ENCODE measurements at regions not wholly inside any gene's neighbourhood (a gene's known extent, or its start where the extent isn't known, plus 50 kb on each side); places are given as distances from the start of the nearest gene placed in this dataset.

- Histone ChIP-seq H3K36me3 (ENCODE audit: low read depth) (no peaks in the 10 kb centered on the region), H3K4me1 (ENCODE audit: insufficient read depth, poor library complexity, severe bottlenecking) (peaks cover 10% of the 10 kb centered on the region), H3K9me3 (ENCODE audit: severe bottlenecking) (no peaks in the 10 kb centered on the region), H3K27ac (ENCODE audit: poor library complexity, severe bottlenecking) (no peak overlapping the region), H3K4me3 (ENCODE audit: severe bottlenecking) (no peak overlapping the region), H3K27me3 (ENCODE audit: insufficient read depth, poor library complexity, severe bottlenecking) (no peaks in the 10 kb centered on the region)
- TF ChIP-seq CTCF (IDR thresholded peaks at IDR 0.05; ENCODE audit: poor library complexity, severe bottlenecking) = no peak
- ATAC-seq (ENCODE audit: low read depth) (no peak), DNase-seq (ENCODE audit: low spot score) (no peak)
Measured at GRCh38 chr3:193984876-193985275, 151.1 kb upstream of the HES1 start.

GRCh38 chr3:193987186-193987585, 148.8 kb upstream of the HES1 start:
- H3K27me3 ChIP-seq (ENCODE audit: insufficient read depth, poor library complexity, severe bottlenecking) = no peaks in the 10 kb centered on the region
- no peak for TF ChIP-seq CTCF (IDR thresholded peaks at IDR 0.05; ENCODE audit: poor library complexity, severe bottlenecking)
- no peak for DNase-seq (ENCODE audit: low spot score)

GRCh38 chr3:193989186-193989585, 146.8 kb upstream of the HES1 start:
- no peak for DNase-seq (ENCODE audit: low spot score)
- no peak overlapping the region for H3K27ac ChIP-seq (ENCODE audit: poor library complexity, severe bottlenecking)
- no peaks in the 10 kb centered on the region for H3K36me3 ChIP-seq (ENCODE audit: low read depth)
- H3K4me3 ChIP-seq (ENCODE audit: severe bottlenecking) = no peak overlapping the region
- H3K4me1 ChIP-seq (ENCODE audit: insufficient read depth, poor library complexity, severe bottlenecking) = no peaks in the 10 kb centered on the region
- no peaks in the 10 kb centered on the region for H3K27me3 ChIP-seq (ENCODE audit: insufficient read depth, poor library complexity, severe bottlenecking)
- no peaks in the 10 kb centered on the region for H3K9me3 ChIP-seq (ENCODE audit: severe bottlenecking)
- no peak for TF ChIP-seq CTCF (IDR thresholded peaks at IDR 0.05; ENCODE audit: poor library complexity, severe bottlenecking)
- ATAC-seq (ENCODE audit: low read depth) = no peak

More at GRCh38 chr3:193987186-193987585, 148.8 kb upstream of the HES1 start:
- Histone ChIP-seq H3K36me3 (ENCODE audit: low read depth) (no peaks in the 10 kb centered on the region), H3K27ac (ENCODE audit: poor library complexity, severe bottlenecking) (no peak overlapping the region), H3K9me3 (ENCODE audit: severe bottlenecking) (no peaks in the 10 kb centered on the region), H3K4me3 (ENCODE audit: severe bottlenecking) (no peak overlapping the region), H3K4me1 (ENCODE audit: insufficient read depth, poor library complexity, severe bottlenecking) (peaks cover 8% of the 10 kb centered on the region)
- no peak for ATAC-seq (ENCODE audit: low read depth)

- DNase-seq (ENCODE audit: low spot score) = no peak
- H3K27me3 ChIP-seq (ENCODE audit: insufficient read depth, poor library complexity, severe bottlenecking) = no peaks in the 10 kb centered on the region
Measured at GRCh38 chr3:193991666-193992424, 144.1 kb upstream of the HES1 start.

More at GRCh38 chr3:193991666-193992424, 144.1 kb upstream of the HES1 start:
- Histone ChIP-seq H3K36me3 (ENCODE audit: low read depth) (no peaks in the 10 kb centered on the region), H3K9me3 (ENCODE audit: severe bottlenecking) (no peaks in the 10 kb centered on the region), H3K4me3 (ENCODE audit: severe bottlenecking) (no peak overlapping the region), H3K4me1 (ENCODE audit: insufficient read depth, poor library complexity, severe bottlenecking) (no peaks in the 10 kb centered on the region), H3K27ac (ENCODE audit: poor library complexity, severe bottlenecking) (no peak overlapping the region)
- TF ChIP-seq CTCF (IDR thresholded peaks at IDR 0.05; ENCODE audit: poor library complexity, severe bottlenecking) = no peak
- no peak for ATAC-seq (ENCODE audit: low read depth)

Data from RWPE2 (cell line).